H1 (cell line): ENCODE measurements at regions not wholly inside any gene's neighbourhood (a gene's known extent, or its start where the extent isn't known, plus 50 kb on each side); places are given as distances from the start of the nearest gene placed in this dataset.

ENCODE experiments used
- CTCF ChIA-PET: fragments of 300-600 bp; sonication (Branson Sonifier 250); formaldehyde crosslinking; loops from one replicate; lab custom pipeline; 2021; ENCODE audit not compliant: partially characterized antibody; lab: Charles Lee
- POLR2A ChIA-PET: fragments of 300-600 bp; sonication (Branson Sonifier 250); formaldehyde crosslinking; loops from one replicate; lab custom pipeline; 2021; ENCODE audit warnings: inconsistent platforms; ENCODE audit not compliant: partially characterized antibody; lab: Charles Lee
- DNase-seq, 2 experiments: peaks; one replicate each; pipeline versions ENCODE4 v3.0.0 to v3.0.0-alpha.2; 2010 to 2022; ENCODE audit warnings: low spot score in 2 of 2, low read depth in 1 of 2, mixed read lengths in 1 of 2
- FAIRE-seq: peaks from 2 replicates; lab custom pipeline; 2011; peaks lifted over from hg19 to GRCh38; lab: Jason Lieb, UNC
- H2AFZ ChIP-seq: 2 replicates; pipeline ENCODE4 v1.8.1; 2012; ENCODE audit warnings: low read length, inconsistent platforms
- H2AK5ac ChIP-seq: 2 replicates; pipeline ENCODE4 v1.6.1; 2013; ENCODE audit warnings: low read depth, low read length
- H2BK120ac ChIP-seq: replicated peaks from 2 replicates; pipeline ENCODE3; 2013; ENCODE audit warnings: low read depth, low read length, inconsistent platforms
- H2BK12ac ChIP-seq: 2 replicates; pipeline ENCODE4 v1.6.1; 2013; ENCODE audit warnings: low read depth, low read length
- H2BK15ac ChIP-seq: 2 replicates; pipeline ENCODE4 v1.6.1; 2013; ENCODE audit warnings: low read length
- H2BK20ac ChIP-seq: 2 replicates; pipeline ENCODE4 v1.6.1; 2013; ENCODE audit warnings: low read length
- H2BK5ac ChIP-seq: 2 replicates; pipeline ENCODE4 v1.6.1; 2013; ENCODE audit warnings: low read depth, low read length
- H3K14ac ChIP-seq: 2 replicates; pipeline ENCODE4 v1.6.1; 2013; ENCODE audit warnings: inconsistent platforms; ENCODE audit not compliant: insufficient read length
- H3K18ac ChIP-seq: 2 replicates; pipeline ENCODE4 v1.6.1; 2013; ENCODE audit warnings: low read length; ENCODE audit errors: extremely low read depth
- H3K23ac ChIP-seq: 2 replicates; pipeline ENCODE4 v1.6.1; 2013; ENCODE audit warnings: inconsistent platforms; ENCODE audit not compliant: insufficient read length
- H3K23me2 ChIP-seq: 2 replicates; pipeline ENCODE4 v1.6.1; 2013; ENCODE audit warnings: low read depth, low read length
- H3K27ac ChIP-seq: 2 replicates; pipeline ENCODE4 v1.6.1; 2011; ENCODE audit warnings: low read depth, low read length, inconsistent platforms
- H3K27me3 ChIP-seq, 4 experiments: replicated peaks in 1 of 4; 1 replicate in 1 of 4; 2 replicates in 3 of 4; pipeline versions ENCODE4 v1.6.1 to v1.8.1; 2011 to 2013; ENCODE audit warnings: low read length in 3 of 4, mild to moderate bottlenecking in 3 of 4, inconsistent platforms in 2 of 4, mixed read lengths in 2 of 4, moderate library complexity in 1 of 4; ENCODE audit not compliant: control insufficient read depth in 3 of 4, insufficient read depth in 3 of 4; ENCODE audit errors: extremely low read depth in 1 of 4
- H3K36me3 ChIP-seq, 4 experiments: 2 replicates each; pipeline versions ENCODE4 v1.6.1 to v1.8.1; 2011 to 2013; ENCODE audit warnings: mild to moderate bottlenecking in 4 of 4, low read length in 3 of 4, moderate library complexity in 2 of 4, control low read depth in 1 of 4, inconsistent platforms in 1 of 4; ENCODE audit not compliant: insufficient read depth in 4 of 4, control insufficient read depth in 2 of 4
- H3K4ac ChIP-seq: replicated peaks from 2 replicates; pipeline ENCODE3; 2013; ENCODE audit warnings: low read length, low read depth, mixed read lengths, inconsistent platforms; ENCODE audit not compliant: insufficient read length
- H3K4me1 ChIP-seq, 4 experiments: replicated peaks in 1 of 4; 1 replicate in 1 of 4; 2 replicates in 3 of 4; pipeline versions ENCODE4 v1.6.1 to v1.8.1; 2011 to 2013; ENCODE audit warnings: low read length in 3 of 4, inconsistent platforms in 2 of 4, mixed read lengths in 1 of 4; ENCODE audit not compliant: insufficient read depth in 4 of 4, control insufficient read depth in 3 of 4
- H3K4me2 ChIP-seq, 2 experiments: 2 replicates each; pipeline versions ENCODE4 v1.6.1 to v1.8.1; 2011 to 2013; ENCODE audit warnings: low read depth in 2 of 2, low read length in 2 of 2, control low read depth in 1 of 2, inconsistent platforms in 1 of 2, mild to moderate bottlenecking in 1 of 2; ENCODE audit not compliant: insufficient read depth in 1 of 2
- H3K4me3 ChIP-seq, 4 experiments: fragments of 200-600, 300-600 bp in 1 of 4; sonication (generic), shearing (Covaris generic), sonication (Bioruptor Twin) in 1 of 4; 2 replicates each; pipeline versions ENCODE4 v1.5.1 to v1.8.1; 2011 to 2016; ENCODE audit warnings: low read length in 4 of 4, low read depth in 3 of 4, control low read depth in 2 of 4, inconsistent platforms in 2 of 4, mild to moderate bottlenecking in 2 of 4, mixed read lengths in 1 of 4, moderate library complexity in 1 of 4; ENCODE audit not compliant: insufficient read depth in 2 of 4; ENCODE audit errors: extremely low read depth in 1 of 4
- H3K56ac ChIP-seq: replicated peaks from 2 replicates; pipeline ENCODE3; 2013; ENCODE audit warnings: low read depth, mild to moderate bottlenecking, mixed read lengths, low read length, inconsistent platforms; ENCODE audit not compliant: insufficient read length
- H3K79me1 ChIP-seq: 2 replicates; pipeline ENCODE4 v1.6.1; 2013; ENCODE audit warnings: low read depth, low read length, control low read depth
- H3K79me2 ChIP-seq, 2 experiments: 2 replicates each; pipeline versions ENCODE4 v1.6.1 to v1.8.1; 2012 to 2013; ENCODE audit warnings: low read length in 2 of 2, mild to moderate bottlenecking in 2 of 2, inconsistent platforms in 1 of 2; ENCODE audit not compliant: insufficient read depth in 2 of 2, control insufficient read depth in 1 of 2
- H3K9ac ChIP-seq, 4 experiments: replicated peaks in 1 of 4; 1 replicate in 1 of 4; 2 replicates in 3 of 4; pipeline versions ENCODE4 v1.6.1 to v1.8.1; 2011 to 2013; ENCODE audit warnings: low read depth in 3 of 4, low read length in 3 of 4, control low read depth in 2 of 4, mild to moderate bottlenecking in 2 of 4, moderate library complexity in 2 of 4, inconsistent platforms in 1 of 4; ENCODE audit errors: extremely low read depth in 1 of 4
- H3K9me3 ChIP-seq, 2 experiments: 2 replicates each; pipeline versions ENCODE4 v1.6.1 to v1.8.1; 2012 to 2013; ENCODE audit warnings: mild to moderate bottlenecking in 2 of 2, moderate library complexity in 2 of 2, control low read depth in 1 of 2, inconsistent platforms in 1 of 2, low read depth in 1 of 2, low read length in 1 of 2, mixed read lengths in 1 of 2; ENCODE audit not compliant: insufficient read depth in 2 of 2
- H4K20me1 ChIP-seq, 2 experiments: replicated peaks in 1 of 2; 2 replicates each; pipeline versions ENCODE3 to v1.8.1; 2011 to 2013; ENCODE audit warnings: inconsistent platforms in 2 of 2, low read length in 2 of 2, mild to moderate bottlenecking in 1 of 2; ENCODE audit not compliant: insufficient read depth in 2 of 2, control insufficient read depth in 1 of 2
- H4K5ac ChIP-seq: 2 replicates; pipeline ENCODE4 v1.6.1; 2013; ENCODE audit warnings: low read length, low read depth, mixed read lengths, inconsistent platforms; ENCODE audit not compliant: insufficient read length
- H4K8ac ChIP-seq: 2 replicates; pipeline ENCODE4 v1.8.0; 2013; ENCODE audit warnings: mild to moderate bottlenecking, moderate library complexity, low read length, inconsistent platforms; ENCODE audit not compliant: insufficient read depth; ENCODE audit errors: extremely low read depth
- H4K91ac ChIP-seq: replicated peaks from 2 replicates; pipeline ENCODE3; 2013; ENCODE audit warnings: low read length, mixed read lengths, inconsistent platforms; ENCODE audit not compliant: insufficient read length
- CEBPB ChIP-seq: IDR thresholded peaks from 2 replicates; pipeline ENCODE4 v1.6.1; 2012; ENCODE audit warnings: low read depth, low read length
- CHD1 ChIP-seq: IDR thresholded peaks from 2 replicates; pipeline ENCODE4 v1.6.1; 2012; ENCODE audit warnings: low read depth, low read length, improper control_type of control experiment
- E2F6 ChIP-seq: IDR thresholded peaks from 2 replicates; pipeline ENCODE4 v1.6.1; 2012; ENCODE audit warnings: inconsistent platforms
- EZH2 ChIP-seq: fragments of 200-600 bp; sonication (generic); IDR thresholded peaks from 2 replicates; pipeline ENCODE4 v1.7.1; 2012; ENCODE audit warnings: low read depth, mild to moderate bottlenecking, moderate library complexity, low read length, inconsistent platforms; ENCODE audit not compliant: severe bottlenecking
- GABPA ChIP-seq: IDR thresholded peaks from 2 replicates; pipeline ENCODE4 v1.6.1; 2011; ENCODE audit warnings: mild to moderate bottlenecking, low read length, moderate library complexity, borderline replicate concordance; ENCODE audit not compliant: insufficient read depth
- GTF2F1 ChIP-seq: IDR thresholded peaks from 2 replicates; pipeline ENCODE4 v1.6.1; 2012; ENCODE audit warnings: low read depth, low read length, improper control_type of control experiment, borderline replicate concordance
- JUND ChIP-seq: IDR thresholded peaks from 2 replicates; pipeline ENCODE4 v1.6.1; 2011; ENCODE audit warnings: mild to moderate bottlenecking, improper control_type of control experiment, low read length
- PHF8 ChIP-seq: fragments of 200-600 bp; sonication (generic); conservative IDR thresholded peaks from 2 replicates; pipeline ENCODE4 v1.7.1; 2012; ENCODE audit warnings: low read depth, mild to moderate bottlenecking, inconsistent platforms, low read length, moderate library complexity
- POU5F1 ChIP-seq: IDR thresholded peaks from 2 replicates; pipeline ENCODE4 v1.6.1; 2011; ENCODE audit warnings: low read depth, mild to moderate bottlenecking, low read length, moderate library complexity
- SIRT6 ChIP-seq: IDR thresholded peaks from one replicate; pipeline ENCODE4 v1.7.1; 2012; ENCODE audit warnings: low read length, inconsistent platforms
- SIX5 ChIP-seq: IDR thresholded peaks from 2 replicates; pipeline ENCODE4 v1.6.1; 2011; ENCODE audit warnings: mild to moderate bottlenecking, low read depth, low read length
- TCF12 ChIP-seq: IDR thresholded peaks from 2 replicates; pipeline ENCODE4 v1.6.1; 2011; ENCODE audit warnings: low read depth, mild to moderate bottlenecking, low read length
- USF2 ChIP-seq: IDR thresholded peaks from 2 replicates; pipeline ENCODE4 v1.6.1; 2011; ENCODE audit warnings: low read length, improper control_type of control experiment
- ZNF274 ChIP-seq: IDR thresholded peaks from 2 replicates; pipeline ENCODE4 v1.7.0; 2012; ENCODE audit warnings: low read length, borderline replicate concordance; ENCODE audit errors: extremely low read depth
- WGBS, 2 experiments: shearing (Covaris generic) in 1 of 2; methylation state at CpG; one replicate each; pipeline versions ENCODE4 v1.1.6 to v1.1.7; 2013 to 2015; ENCODE audit warnings: low lambda C conversion rate in 2 of 2, mixed read lengths in 2 of 2, inconsistent platforms in 1 of 2, low coverage in 1 of 2, missing lambda C conversion rate in 1 of 2; ENCODE audit not compliant: insufficient replicate concordance in 2 of 2, insufficient coverage in 1 of 2, insufficient read length in 1 of 2; ENCODE audit errors: extremely low coverage in 1 of 2, missing lambda C conversion rate in 1 of 2; 5-methylcytosine and 5-hydroxymethylcytosine counted together

- no peak for FAIRE-seq
- no peak for TF ChIP-seq GABPA
- TF ChIP-seq E2F6 = no peak
- no peak for TF ChIP-seq SIRT6
- TF ChIP-seq EZH2 = no peak
- TF ChIP-seq POU5F1 = no peak
- no peak for TF ChIP-seq CEBPB
- TF ChIP-seq ZNF274 = no peak
- TF ChIP-seq SIX5 = no peak
- no peak for TF ChIP-seq GTF2F1
- no peak for TF ChIP-seq USF2
- no peak for TF ChIP-seq CHD1
- TF ChIP-seq TCF12 = no peak
- no peak for TF ChIP-seq JUND
- TF ChIP-seq PHF8 = no peak
Observed at GRCh38 chr9:108264093-108264492, 591.7 kb downstream of the ACTL7B start.

More at GRCh38 chr9:108264093-108264492, 591.7 kb downstream of the ACTL7B start:
- DNase-seq = no peak
- no peak overlapping the region for H3K4me3 ChIP-seq
- H3K36me3 ChIP-seq = no peaks in the 10 kb centered on the region; a peak in 1 of 8 replicates
- no peak overlapping the region for H4K5ac ChIP-seq
- no peak overlapping the region for H3K14ac ChIP-seq
- H3K4ac ChIP-seq = no peak overlapping the region
- H3K4me1 ChIP-seq = no peaks in the 10 kb centered on the region
- no peaks in the 10 kb centered on the region for H3K27me3 ChIP-seq
- 95% methylated on average over 4 of the region's 4 CpGs; no CpG with 5 or more reads in 1 of the 2 experiments for WGBS, 2 experiments
- ChIA-PET CTCF (no interaction called here), POLR2A (no interaction called here)
- no peak overlapping the region for H2AFZ ChIP-seq
- no peaks in the 10 kb centered on the region for H3K79me1 ChIP-seq
- no peak overlapping the region for H4K8ac ChIP-seq
- no peaks in the 10 kb centered on the region for H3K79me2 ChIP-seq
- no peak overlapping the region for H3K4me2 ChIP-seq
- no peak overlapping the region for H3K18ac ChIP-seq
- no peak overlapping the region for H3K23ac ChIP-seq
- H3K23me2 ChIP-seq = no peaks in the 10 kb centered on the region
- no peak overlapping the region for H2BK12ac ChIP-seq
- H3K9ac ChIP-seq = no peak overlapping the region
- H4K20me1 ChIP-seq = no peaks in the 10 kb centered on the region
- H2AK5ac ChIP-seq = no peak overlapping the region
- H2BK5ac ChIP-seq = no peak overlapping the region
- H3K9me3 ChIP-seq = no peaks in the 10 kb centered on the region
- no peak overlapping the region for H2BK15ac ChIP-seq
- no peak overlapping the region for H3K27ac ChIP-seq
- no peak overlapping the region for H2BK120ac ChIP-seq
- H2BK20ac ChIP-seq = no peak overlapping the region
- H3K56ac ChIP-seq = no peak overlapping the region
- no peak overlapping the region for H4K91ac ChIP-seq
